Mesenchymal stem cell (in vitro differentiated cells and primary cell): ENCODE measurements at regions not wholly inside any gene's neighbourhood (a gene's known extent, or its start where the extent isn't known, plus 50 kb on each side); places are given as distances from the start of the nearest gene placed in this dataset.

ENCODE experiments used
- DNase-seq: peaks from one replicate; pipeline ENCODE4 v3.0.0-alpha.2; 2013
- H2AFZ ChIP-seq: one replicate; pipeline ENCODE4 v1.6.1; 2013; ENCODE audit warnings: low read depth, mild to moderate bottlenecking, control low read depth, inconsistent platforms, low read length, moderate library complexity
- H2AK5ac ChIP-seq: 2 replicates; pipeline ENCODE4 v1.6.1; 2013; ENCODE audit warnings: low read length, moderate library complexity, mild to moderate bottlenecking, inconsistent platforms; ENCODE audit not compliant: severe bottlenecking
- H2BK120ac ChIP-seq: one replicate; pipeline ENCODE4 v1.6.1; 2013; ENCODE audit warnings: low read depth, mild to moderate bottlenecking, inconsistent platforms, low read length, moderate library complexity
- H2BK12ac ChIP-seq, 2 experiments: one replicate each; pipeline ENCODE4 v1.6.1; 2013; ENCODE audit warnings: inconsistent platforms in 2 of 2, low read length in 2 of 2, mild to moderate bottlenecking in 2 of 2, moderate library complexity in 2 of 2, control low read depth in 1 of 2
- H2BK15ac ChIP-seq: one replicate; pipeline ENCODE4 v1.6.1; 2013; ENCODE audit warnings: mild to moderate bottlenecking, low read depth, inconsistent platforms; ENCODE audit not compliant: poor library complexity, severe bottlenecking
- H2BK5ac ChIP-seq: 2 replicates; pipeline ENCODE4 v1.6.1; 2013; ENCODE audit warnings: low read depth, mild to moderate bottlenecking, low read length, control low read depth, inconsistent platforms; ENCODE audit not compliant: poor library complexity, severe bottlenecking
- H3K14ac ChIP-seq, 2 experiments: one replicate each; pipeline ENCODE4 v1.6.1; 2013; ENCODE audit warnings: inconsistent platforms in 2 of 2, low read length in 2 of 2, control low read depth in 1 of 2, mild to moderate bottlenecking in 1 of 2, moderate library complexity in 1 of 2
- H3K18ac ChIP-seq, 2 experiments: one replicate each; pipeline ENCODE4 v1.6.1; 2013; ENCODE audit warnings: inconsistent platforms in 2 of 2, low read length in 2 of 2, control low read depth in 1 of 2, low read depth in 1 of 2, mild to moderate bottlenecking in 1 of 2
- H3K23ac ChIP-seq, 2 experiments: one replicate each; pipeline ENCODE4 v1.6.1; 2013; ENCODE audit warnings: inconsistent platforms in 2 of 2, low read length in 2 of 2, mild to moderate bottlenecking in 2 of 2, moderate library complexity in 2 of 2, control low read depth in 1 of 2
- H3K27ac ChIP-seq: 2 replicates; pipeline ENCODE4 v1.5.1; 2013; ENCODE audit warnings: mild to moderate bottlenecking, moderate library complexity, low read length, control low read depth, inconsistent platforms; ENCODE audit not compliant: poor library complexity, severe bottlenecking
- H3K27me3 ChIP-seq, 2 experiments: 2 replicates each; pipeline versions ENCODE4 v1.6.1 to v1.7.0; 2013; ENCODE audit warnings: low read length in 2 of 2, mild to moderate bottlenecking in 2 of 2, moderate library complexity in 2 of 2, control low read depth in 1 of 2, inconsistent platforms in 1 of 2; ENCODE audit not compliant: control insufficient read depth in 1 of 2, insufficient read depth in 1 of 2
- H3K36me3 ChIP-seq, 2 experiments: 2 replicates each; pipeline versions ENCODE4 v1.6.1 to v1.7.0; 2013; ENCODE audit warnings: low read length in 2 of 2, control low read depth in 1 of 2, inconsistent platforms in 1 of 2, low read depth in 1 of 2, mild to moderate bottlenecking in 1 of 2; ENCODE audit not compliant: insufficient read depth in 2 of 2, control insufficient read depth in 1 of 2
- H3K4ac ChIP-seq, 2 experiments: one replicate each; pipeline ENCODE4 v1.6.1; 2013; ENCODE audit warnings: inconsistent platforms in 2 of 2, low read length in 2 of 2, mild to moderate bottlenecking in 2 of 2, moderate library complexity in 2 of 2, control low read depth in 1 of 2, low read depth in 1 of 2
- H3K4me1 ChIP-seq: 2 replicates; pipeline ENCODE4 v1.6.1; 2013; ENCODE audit warnings: low read depth, low read length, control low read depth; ENCODE audit not compliant: control insufficient read depth, insufficient read depth
- H3K4me2 ChIP-seq: 2 replicates; pipeline ENCODE4 v1.6.1; 2013; ENCODE audit warnings: low read length, mild to moderate bottlenecking, inconsistent platforms; ENCODE audit not compliant: poor library complexity, severe bottlenecking
- H3K4me3 ChIP-seq, 2 experiments: 2 replicates each; pipeline versions ENCODE4 v1.5.1 to v1.7.0; 2013; ENCODE audit warnings: low read length in 2 of 2, mild to moderate bottlenecking in 2 of 2, control low read depth in 1 of 2, low read depth in 1 of 2; ENCODE audit not compliant: insufficient read depth in 1 of 2
- H3K79me1 ChIP-seq: replicated peaks from 2 replicates; pipeline ENCODE4 v1.6.1; 2013; ENCODE audit warnings: mild to moderate bottlenecking, control low read depth, low read length, inconsistent platforms; ENCODE audit not compliant: poor library complexity, severe bottlenecking
- H3K9ac ChIP-seq: 2 replicates; pipeline ENCODE4 v1.7.0; 2013; ENCODE audit warnings: mild to moderate bottlenecking, low read length, moderate library complexity
- H3K9me3 ChIP-seq: 2 replicates; pipeline ENCODE4 v1.7.0; 2013; ENCODE audit warnings: mild to moderate bottlenecking, low read length; ENCODE audit not compliant: control insufficient read depth
- H4K8ac ChIP-seq: one replicate; pipeline ENCODE4 v1.6.1; 2013; ENCODE audit warnings: inconsistent platforms, mild to moderate bottlenecking, low read length, moderate library complexity
- H4K91ac ChIP-seq: one replicate; pipeline ENCODE4 v1.6.1; 2013; ENCODE audit warnings: mild to moderate bottlenecking, low read length, inconsistent platforms
- WGBS: methylation state at CpG from one replicate; pipeline ENCODE4 v1.1.7; 2013; ENCODE audit warnings: mixed read lengths; 5-methylcytosine and 5-hydroxymethylcytosine counted together

GRCh38 chr10:78703593-78703992, 365.2 kb upstream of the ZMIZ1 start:
- no peak overlapping the region for H2BK12ac ChIP-seq
- no peak overlapping the region for H3K9ac ChIP-seq
- no peaks in the 10 kb centered on the region for H3K79me1 ChIP-seq
- 67% methylated on average over 6 of the region's 6 CpGs for WGBS
- H3K4me3 ChIP-seq, result no peak overlapping the region
- H2AFZ ChIP-seq, result no peak overlapping the region
- no peak overlapping the region for H4K8ac ChIP-seq
- peak; percentile 9 for DNase-seq
- no peak overlapping the region for H2AK5ac ChIP-seq
- no peak overlapping the region for H3K27ac ChIP-seq
- H3K23ac ChIP-seq, result no peak overlapping the region
- H2BK5ac ChIP-seq, result no peak overlapping the region
- H3K27me3 ChIP-seq, result no peaks in the 10 kb centered on the region
- no peaks in the 10 kb centered on the region for H3K36me3 ChIP-seq
- no peaks in the 10 kb centered on the region for H3K9me3 ChIP-seq
- H4K91ac ChIP-seq, result no peak overlapping the region
- no peak overlapping the region for H3K18ac ChIP-seq
- peaks cover 8% of the 10 kb centered on the region for H3K4me1 ChIP-seq
- no peak overlapping the region for H3K4ac ChIP-seq
- no peak overlapping the region for H3K4me2 ChIP-seq
- no peak overlapping the region for H3K14ac ChIP-seq
- H2BK120ac ChIP-seq, result no peak overlapping the region
- H2BK15ac ChIP-seq, result no peak overlapping the region

- Histone ChIP-seq H3K4me2 (no peak overlapping the region), H3K4ac (no peak overlapping the region), H3K4me3 (no peak overlapping the region), H3K79me1 (no peaks in the 10 kb centered on the region), H2BK5ac (no peak overlapping the region), H4K8ac (no peak overlapping the region), H2BK15ac (no peak overlapping the region), H3K18ac (no peak overlapping the region), H3K27me3 (peaks cover 0 to under 1% of the 10 kb centered on the region in 2 experiments), H3K14ac (no peak overlapping the region), H3K9me3 (no peaks in the 10 kb centered on the region), H3K9ac (no peak overlapping the region), H3K4me1 (peaks cover 6% of the 10 kb centered on the region), H2AK5ac (peak overlapping the region; percentile 53), H3K23ac (no peak overlapping the region), H4K91ac (no peak overlapping the region), H3K36me3 (no peaks in the 10 kb centered on the region), H2BK120ac (no peak overlapping the region), H3K27ac (peak overlapping the region; percentile 53), H2BK12ac (no peak overlapping the region), H2AFZ (no peak overlapping the region)
- no peak for DNase-seq
- 82% methylated on average over 2 of the region's 2 CpGs for WGBS
These were observed 362.5 kb upstream of the ZMIZ1 start for GRCh38 chr10:78706256-78706655.

GRCh38 chr10:78706726-78707540, 361.8 kb upstream of the ZMIZ1 start:
- Histone ChIP-seq H3K27me3 (peaks cover 5 to 8% of the 10 kb centered on the region in 2 experiments), H2BK5ac (no peak overlapping the region), H3K4ac (no peak overlapping the region), H3K4me1 (peaks cover 6% of the 10 kb centered on the region), H3K9me3 (no peaks in the 10 kb centered on the region), H3K36me3 (no peaks in the 10 kb centered on the region), H3K4me2 (no peak overlapping the region), H3K9ac (no peak overlapping the region), H3K4me3 (no peak overlapping the region), H3K23ac (no peak overlapping the region), H2BK15ac (no peak overlapping the region), H3K14ac (no peak overlapping the region), H2AK5ac (no peak overlapping the region), H4K8ac (no peak overlapping the region), H3K27ac (peak overlapping the region; percentile 53), H2BK12ac (no peak overlapping the region), H3K18ac (no peak overlapping the region), H4K91ac (no peak overlapping the region), H2BK120ac (no peak overlapping the region), H3K79me1 (no peaks in the 10 kb centered on the region), H2AFZ (no peak overlapping the region)
- 72% methylated on average over 3 of the region's 5 CpGs for WGBS
- no peak for DNase-seq

GRCh38 chr10:78707745-78708144, 361.0 kb upstream of the ZMIZ1 start:
- WGBS, result 92% methylated on average over 3 of the region's 4 CpGs

More at GRCh38 chr10:78707745-78708144, 361.0 kb upstream of the ZMIZ1 start:
- Histone ChIP-seq H2BK120ac (no peak overlapping the region), H3K23ac (no peak overlapping the region), H3K27me3 (peaks cover 5 to 9% of the 10 kb centered on the region in 2 experiments), H3K79me1 (no peaks in the 10 kb centered on the region), H3K4me1 (peaks cover 6% of the 10 kb centered on the region), H2AK5ac (no peak overlapping the region), H3K4ac (no peak overlapping the region), H3K4me2 (no peak overlapping the region), H2AFZ (no peak overlapping the region), H3K9me3 (no peaks in the 10 kb centered on the region), H3K9ac (no peak overlapping the region), H4K8ac (no peak overlapping the region), H2BK12ac (no peak overlapping the region), H3K18ac (no peak overlapping the region), H3K4me3 (no peak overlapping the region), H2BK5ac (no peak overlapping the region), H3K14ac (no peak overlapping the region), H4K91ac (no peak overlapping the region), H3K36me3 (no peaks in the 10 kb centered on the region), H3K27ac (no peak overlapping the region), H2BK15ac (no peak overlapping the region)
- no peak for DNase-seq
